ENCODE measurements at regions not wholly inside any gene's neighbourhood (a gene's known extent, or its start where the extent isn't known, plus 50 kb on each side); places are given as distances from the start of the nearest gene placed in this dataset.

DNA sequence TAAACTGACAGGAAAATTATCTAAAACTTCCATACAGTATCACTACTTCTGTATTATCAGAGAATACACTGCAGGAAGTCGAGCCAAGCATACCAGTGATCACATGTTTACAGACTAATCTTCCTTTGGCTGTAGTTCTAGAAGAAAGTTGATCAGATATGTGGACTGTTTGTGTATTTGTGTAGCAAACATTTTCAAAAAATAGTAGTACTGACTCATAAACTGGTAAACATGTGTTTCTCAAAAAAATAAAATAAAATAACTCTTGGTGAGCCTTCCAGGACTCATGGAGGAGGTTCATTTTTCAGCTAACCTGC is 148.9 kb upstream of the SLC39A10 start:
- CTCF ChIA-PET, result interaction anchor here (2.3 kb wide), 2 partner anchors 9 to 152 kb away, joined by 6 to 10 read pairs; no protein-coding TSS in a partner anchor
- H3K4me3 ChIP-seq (ENCODE audit: low read depth, low read length), result no peak overlapping the region
- DNase-seq (ENCODE audit: low read depth, low spot score), result no peak
- POLR2A ChIA-PET, result no interaction called here
- TF ChIP-seq, protein P1, sequence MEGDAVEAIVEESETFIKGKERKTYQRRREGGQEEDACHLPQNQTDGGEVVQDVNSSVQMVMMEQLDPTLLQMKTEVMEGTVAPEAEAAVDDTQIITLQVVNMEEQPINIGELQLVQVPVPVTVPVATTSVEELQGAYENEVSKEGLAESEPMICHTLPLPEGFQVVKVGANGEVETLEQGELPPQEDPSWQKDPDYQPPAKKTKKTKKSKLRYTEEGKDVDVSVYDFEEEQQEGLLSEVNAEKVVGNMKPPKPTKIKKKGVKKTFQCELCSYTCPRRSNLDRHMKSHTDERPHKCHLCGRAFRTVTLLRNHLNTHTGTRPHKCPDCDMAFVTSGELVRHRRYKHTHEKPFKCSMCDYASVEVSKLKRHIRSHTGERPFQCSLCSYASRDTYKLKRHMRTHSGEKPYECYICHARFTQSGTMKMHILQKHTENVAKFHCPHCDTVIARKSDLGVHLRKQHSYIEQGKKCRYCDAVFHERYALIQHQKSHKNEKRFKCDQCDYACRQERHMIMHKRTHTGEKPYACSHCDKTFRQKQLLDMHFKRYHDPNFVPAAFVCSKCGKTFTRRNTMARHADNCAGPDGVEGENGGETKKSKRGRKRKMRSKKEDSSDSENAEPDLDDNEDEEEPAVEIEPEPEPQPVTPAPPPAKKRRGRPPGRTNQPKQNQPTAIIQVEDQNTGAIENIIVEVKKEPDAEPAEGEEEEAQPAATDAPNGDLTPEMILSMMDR (IDR thresholded peaks at IDR 0.05; ENCODE audit: insufficient read depth, low read length, missing control alignments), result no peak

DNA sequence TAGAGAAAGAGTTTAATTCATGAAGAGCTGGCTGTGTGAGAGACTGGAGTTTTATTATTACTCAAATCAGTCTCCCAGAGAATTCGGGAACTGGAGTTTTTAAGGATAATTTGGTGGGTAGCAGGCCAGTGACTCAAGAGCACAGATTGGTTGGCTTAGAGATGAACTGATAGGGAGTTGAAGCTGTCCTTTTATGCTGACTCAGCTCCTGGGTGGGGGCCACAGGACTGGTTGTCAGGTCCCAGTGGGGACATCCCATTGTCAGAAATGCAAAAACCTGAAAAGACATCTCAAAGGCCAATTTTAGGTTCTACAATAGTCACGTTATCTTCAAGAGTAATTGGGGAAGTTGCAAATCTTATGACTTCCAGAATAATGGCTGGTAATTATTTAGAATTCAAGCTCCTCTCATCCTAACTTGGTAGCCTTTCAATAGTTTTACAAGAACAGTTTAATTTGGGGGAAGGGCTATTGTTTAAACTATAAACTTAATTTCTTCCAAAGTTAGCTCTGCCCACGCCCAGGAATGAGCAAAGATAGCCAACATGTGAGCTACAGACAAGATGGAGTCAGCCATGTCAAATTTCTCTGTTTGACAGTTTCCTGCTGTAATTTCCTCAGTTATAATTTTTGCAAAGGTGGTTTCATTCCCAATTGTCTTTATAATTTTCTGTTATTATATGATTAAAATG is 149.4 kb upstream of the SLC39A10 start:
- H3K4me3 ChIP-seq (ENCODE audit: low read depth, low read length), result no peak overlapping the region
- CTCF ChIA-PET, result interaction anchor here (1.0 to 2.3 kb wide), 2 partner anchors 9 to 11 kb away, joined by 3 to 10 read pairs; no protein-coding TSS in a partner anchor
- POLR2A ChIA-PET, result no interaction called here
- DNase-seq (ENCODE audit: low read depth, low spot score), result no peak
- TF ChIP-seq, protein P1 (IDR thresholded peaks at IDR 0.05; ENCODE audit: insufficient read depth, low read length, missing control alignments), result no peak

DNA sequence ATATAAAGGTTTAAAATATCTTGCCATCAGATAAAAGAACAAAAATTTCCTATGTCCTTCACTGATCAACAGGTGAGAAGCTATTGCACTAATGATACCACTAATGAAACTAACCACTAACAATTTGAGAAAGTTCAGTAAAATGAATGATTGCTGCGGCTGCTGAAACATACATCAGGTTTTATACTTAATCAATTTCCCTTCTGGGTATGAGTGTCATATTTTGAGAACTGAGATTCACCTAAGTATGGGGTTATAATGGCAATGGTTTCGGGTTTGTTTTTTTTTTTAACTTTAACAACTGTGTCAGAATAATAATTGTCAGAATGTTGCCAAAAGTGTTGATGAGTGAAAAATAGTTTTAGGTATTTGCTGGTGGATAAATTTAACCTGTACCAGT is 151.3 kb upstream of the SLC39A10 start:
- CTCF ChIA-PET, result no interaction called here
- POLR2A ChIA-PET, result no interaction called here
- TF ChIP-seq, protein P1 (IDR thresholded peaks at IDR 0.05; ENCODE audit: insufficient read depth, low read length, missing control alignments), result no peak

DNA sequence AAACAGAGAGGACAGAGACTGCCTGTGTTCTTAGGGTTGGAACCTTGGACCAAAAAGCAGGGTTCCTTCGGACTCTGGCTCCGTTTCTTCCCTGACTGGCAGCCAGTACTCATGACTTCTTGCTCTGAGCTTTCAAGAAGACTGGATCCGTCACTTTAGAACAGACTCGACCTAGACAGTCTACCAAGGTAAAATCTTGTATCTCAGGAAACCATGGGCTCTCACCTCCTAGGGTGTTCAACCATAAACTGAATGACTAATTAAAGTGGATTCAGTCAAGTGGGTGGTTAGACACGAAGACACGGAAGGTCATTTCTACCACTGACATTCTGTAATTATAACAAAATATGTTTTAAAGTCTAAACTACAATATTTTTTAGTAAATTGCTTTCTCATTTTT is 153.8 kb upstream of the SLC39A10 start:
- POLR2A ChIA-PET, result no interaction called here
- CTCF ChIA-PET, result no interaction called here
- TF ChIP-seq, protein P1 (IDR thresholded peaks at IDR 0.05; ENCODE audit: insufficient read depth, low read length, missing control alignments), result no peak
- H3K4me3 ChIP-seq (ENCODE audit: low read depth, low read length), result no peak overlapping the region
- DNase-seq (ENCODE audit: low read depth, low spot score), result no peak

More for the DNA sequence above, 151.3 kb upstream of the SLC39A10 start:
- no peak for DNase-seq (ENCODE audit: low read depth, low spot score)
- no peak overlapping the region for H3K4me3 ChIP-seq (ENCODE audit: low read depth, low read length)

DNA sequence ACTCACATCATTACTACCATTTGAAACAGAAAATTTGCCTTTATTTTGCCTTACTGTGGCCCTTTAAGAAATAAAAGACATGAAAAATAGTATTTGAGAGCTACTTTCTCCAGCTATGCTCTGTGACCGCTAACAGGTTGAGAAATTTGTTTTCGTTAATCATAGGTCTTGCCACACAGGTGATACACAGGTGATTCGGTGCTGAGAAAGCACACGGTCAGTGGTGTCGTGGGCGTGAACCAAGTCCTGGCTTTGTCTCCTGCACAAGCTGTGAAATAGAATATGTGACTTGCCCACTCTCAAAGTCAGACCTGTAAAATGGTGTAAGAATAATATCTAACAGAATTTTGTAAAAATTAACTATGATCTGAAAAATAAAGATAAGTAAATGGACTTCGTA is 155.3 kb upstream of the SLC39A10 start:
- DNase-seq (ENCODE audit: low read depth, low spot score), result no peak
- no peak overlapping the region for H3K4me3 ChIP-seq (ENCODE audit: low read depth, low read length)
- ChIA-PET CTCF (no interaction called here), POLR2A (no interaction called here)
- TF ChIP-seq, protein P1 (IDR thresholded peaks at IDR 0.05; ENCODE audit: insufficient read depth, low read length, missing control alignments), result no peak

DNA sequence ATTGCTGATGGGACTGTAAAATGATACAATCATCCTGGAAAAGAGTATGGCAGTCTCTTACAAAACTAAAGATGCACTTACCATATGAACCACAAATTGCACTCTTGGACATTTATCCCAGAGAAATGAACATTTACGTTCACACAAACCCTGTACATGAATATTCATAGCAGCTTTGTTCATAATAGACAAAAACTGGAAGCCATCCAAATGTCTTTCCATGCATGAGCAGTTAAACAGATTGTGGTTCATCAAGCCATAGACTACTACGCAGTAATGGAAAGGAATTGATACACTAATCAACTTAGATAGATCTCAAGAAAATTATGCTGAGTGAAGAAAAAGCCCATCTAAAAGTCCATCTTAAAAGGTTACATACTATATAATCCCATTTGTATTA is 156.1 kb upstream of the SLC39A10 start:
- CTCF ChIA-PET, result no interaction called here
- POLR2A ChIA-PET, result no interaction called here
- TF ChIP-seq, protein P1 (IDR thresholded peaks at IDR 0.05; ENCODE audit: insufficient read depth, low read length, missing control alignments), result no peak

More for the DNA sequence above, 156.1 kb upstream of the SLC39A10 start:
- DNase-seq (ENCODE audit: low read depth, low spot score), result no peak
- no peak overlapping the region for H3K4me3 ChIP-seq (ENCODE audit: low read depth, low read length)

All from AG04449 (cell line).